ENCODE measurements at regions not wholly inside any gene's neighbourhood (a gene's known extent, or its start where the extent isn't known, plus 50 kb on each side); places are given as distances from the start of the nearest gene placed in this dataset.

DNA sequence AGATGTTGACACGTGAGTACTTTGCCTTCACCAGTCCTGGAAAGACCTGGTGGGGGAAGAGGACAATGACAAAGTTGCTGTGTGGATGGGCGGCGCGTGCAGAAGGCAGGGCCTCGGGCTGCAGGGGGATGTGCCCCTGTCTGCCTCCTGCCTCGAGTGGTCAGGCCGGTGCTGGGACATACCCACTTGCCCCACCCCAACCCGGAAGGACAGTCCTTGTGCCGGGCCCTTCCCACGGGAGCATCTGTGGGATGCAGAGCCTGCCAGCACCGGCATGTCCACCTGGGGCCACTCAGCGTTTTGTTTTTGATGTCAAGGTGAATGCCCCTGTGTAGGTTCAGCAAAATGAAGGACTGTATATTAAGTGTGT lies 60.5 kb upstream of the BHLHE23 start:
- Histone ChIP-seq H2BK15ac (ENCODE audit: low read length) (no peak overlapping the region), H3K4me1 (ENCODE audit: control insufficient read depth in 2 of 2, insufficient read depth in 1 of 2, low read depth in 1 of 2, low read length in 2 of 2) (no peaks in the 10 kb centered on the region), H2BK5ac (ENCODE audit: low read length) (no peak overlapping the region), H3K4me2 (ENCODE audit: insufficient read depth, low read length, poor library complexity, severe bottlenecking) (no peak overlapping the region), H3K79me1 (ENCODE audit: low read depth, low read length) (no peaks in the 10 kb centered on the region), H3K18ac (ENCODE audit: low read length) (peak overlapping the region; percentile 31), H3K14ac (ENCODE audit: low read length) (no peak overlapping the region), H2BK120ac (ENCODE audit: low read depth, low read length) (no peak overlapping the region), H3K27me3 (ENCODE audit: control insufficient read depth in 3 of 3, insufficient read depth in 3 of 3, low read depth in 1 of 3, low read length in 3 of 3) (peaks cover 7 to 61% (median 17%) of the 10 kb centered on the region in 3 experiments), H4K91ac (ENCODE audit: low read depth, low read length, poor library complexity) (no peak overlapping the region), H3K27ac (replicated peaks; ENCODE audit: low read length) (no peak overlapping the region), H3K23ac (ENCODE audit: low read depth, low read length, poor library complexity) (peak overlapping the region; percentile 58), H3K36me3 (replicated peaks in 1 of 2; ENCODE audit: control insufficient read depth in 2 of 2, insufficient read depth in 2 of 2, low read length in 2 of 2) (no peaks in the 10 kb centered on the region), H2BK12ac (ENCODE audit: low read length) (no peak overlapping the region), H2AK5ac (ENCODE audit: low read depth, low read length) (no peak overlapping the region), H4K8ac (ENCODE audit: low read depth, low read length) (no peak overlapping the region), H3K9ac (ENCODE audit: low read depth, low read length, poor library complexity) (no peak overlapping the region), H3K4ac (ENCODE audit: low read length) (no peak overlapping the region), H3K9me3 (replicated peaks in 1 of 2; ENCODE audit: control insufficient read depth in 2 of 2, insufficient read depth in 1 of 2, low read depth in 1 of 2, low read length in 2 of 2) (peaks cover 2 to 7% of the 10 kb centered on the region in 2 donors), H3K4me3 (ENCODE audit: low read length in 2 of 2) (no peak overlapping the region), H2AFZ (ENCODE audit: low read length) (no peak overlapping the region)
- DNase-seq (ENCODE audit: low spot score), result no peak
- no CpG with 5 or more reads among the region's 12 CpGs for WGBS, 2 donors (ENCODE audit: extremely low coverage in 2 of 2, insufficient read length in 2 of 2, insufficient replicate concordance in 1 of 2)

GRCh38 chr20:63066506-63067265 lies 59.9 kb upstream of the BHLHE23 start:
- no peak overlapping the region for H2BK120ac ChIP-seq (ENCODE audit: low read depth, low read length)

GRCh38 chr20:63065911-63066310 lies 59.1 kb upstream of the BHLHE23 start:
- Histone ChIP-seq H2AFZ (ENCODE audit: low read length) (no peak overlapping the region), H2AK5ac (ENCODE audit: low read depth, low read length) (no peak overlapping the region), H3K27me3 (ENCODE audit: control insufficient read depth in 3 of 3, insufficient read depth in 3 of 3, low read depth in 1 of 3, low read length in 3 of 3) (peaks cover 1 to 53% (median 5%) of the 10 kb centered on the region in 3 experiments), H3K4me3 (ENCODE audit: low read length in 2 of 2) (no peak overlapping the region), H3K4ac (ENCODE audit: low read length) (no peak overlapping the region), H2BK5ac (ENCODE audit: low read length) (no peak overlapping the region), H3K27ac (replicated peaks; ENCODE audit: low read length) (no peak overlapping the region), H3K14ac (ENCODE audit: low read length) (no peak overlapping the region), H4K91ac (ENCODE audit: low read depth, low read length, poor library complexity) (no peak overlapping the region), H3K18ac (ENCODE audit: low read length) (no peak overlapping the region), H2BK15ac (ENCODE audit: low read length) (no peak overlapping the region), H3K4me2 (ENCODE audit: insufficient read depth, low read length, poor library complexity, severe bottlenecking) (no peak overlapping the region), H3K23ac (ENCODE audit: low read depth, low read length, poor library complexity) (peak overlapping the region; percentile 11), H3K9me3 (replicated peaks in 1 of 2; ENCODE audit: control insufficient read depth in 2 of 2, insufficient read depth in 1 of 2, low read depth in 1 of 2, low read length in 2 of 2) (peaks cover 9% of the 10 kb centered on the region in 2 donors), H3K4me1 (ENCODE audit: control insufficient read depth in 2 of 2, insufficient read depth in 1 of 2, low read depth in 1 of 2, low read length in 2 of 2) (no peaks in the 10 kb centered on the region), H4K8ac (ENCODE audit: low read depth, low read length) (no peak overlapping the region), H3K36me3 (replicated peaks in 1 of 2; ENCODE audit: control insufficient read depth in 2 of 2, insufficient read depth in 2 of 2, low read length in 2 of 2) (no peaks in the 10 kb centered on the region), H2BK12ac (ENCODE audit: low read length) (no peak overlapping the region), H2BK120ac (ENCODE audit: low read depth, low read length) (no peak overlapping the region), H3K9ac (ENCODE audit: low read depth, low read length, poor library complexity) (no peak overlapping the region), H3K79me1 (ENCODE audit: low read depth, low read length) (no peaks in the 10 kb centered on the region)
- WGBS, 2 donors (ENCODE audit: extremely low coverage in 2 of 2, insufficient read length in 2 of 2, insufficient replicate concordance in 1 of 2), result no CpG with 5 or more reads among the region's 16 CpGs
- DNase-seq (ENCODE audit: low spot score), result no peak

More at GRCh38 chr20:63066506-63067265, 59.9 kb upstream of the BHLHE23 start:
- H2AK5ac ChIP-seq (ENCODE audit: low read depth, low read length), result no peak overlapping the region
- no peaks in the 10 kb centered on the region for H3K79me1 ChIP-seq (ENCODE audit: low read depth, low read length)
- no peak overlapping the region for H2AFZ ChIP-seq (ENCODE audit: low read length)
- H3K27ac ChIP-seq (replicated peaks; ENCODE audit: low read length), result no peak overlapping the region
- H3K9me3 ChIP-seq (replicated peaks in 1 of 2; ENCODE audit: control insufficient read depth in 2 of 2, insufficient read depth in 1 of 2, low read depth in 1 of 2, low read length in 2 of 2), result peaks cover 3 to 7% of the 10 kb centered on the region in 2 donors
- no peak for DNase-seq (ENCODE audit: low spot score)
- no peak overlapping the region for H2BK12ac ChIP-seq (ENCODE audit: low read length)
- peak overlapping the region; percentile 31 for H3K18ac ChIP-seq (ENCODE audit: low read length)
- WGBS, 2 donors (ENCODE audit: extremely low coverage in 2 of 2, insufficient read length in 2 of 2, insufficient replicate concordance in 1 of 2), result no CpG with 5 or more reads among the region's 23 CpGs
- H2BK15ac ChIP-seq (ENCODE audit: low read length), result no peak overlapping the region
- H3K4me3 ChIP-seq (ENCODE audit: low read length in 2 of 2), result no peak overlapping the region
- no peak overlapping the region for H4K91ac ChIP-seq (ENCODE audit: low read depth, low read length, poor library complexity)
- no peak overlapping the region for H4K8ac ChIP-seq (ENCODE audit: low read depth, low read length)
- no peak overlapping the region for H2BK5ac ChIP-seq (ENCODE audit: low read length)
- H3K4me2 ChIP-seq (ENCODE audit: insufficient read depth, low read length, poor library complexity, severe bottlenecking), result no peak overlapping the region
- H3K4me1 ChIP-seq (ENCODE audit: control insufficient read depth in 2 of 2, insufficient read depth in 1 of 2, low read depth in 1 of 2, low read length in 2 of 2), result no peaks in the 10 kb centered on the region
- H3K36me3 ChIP-seq (replicated peaks in 1 of 2; ENCODE audit: control insufficient read depth in 2 of 2, insufficient read depth in 2 of 2, low read length in 2 of 2), result no peaks in the 10 kb centered on the region
- H3K4ac ChIP-seq (ENCODE audit: low read length), result no peak overlapping the region
- H3K9ac ChIP-seq (ENCODE audit: low read depth, low read length, poor library complexity), result no peak overlapping the region
- H3K23ac ChIP-seq (ENCODE audit: low read depth, low read length, poor library complexity), result no peak overlapping the region
- peaks cover 6 to 60% (median 13%) of the 10 kb centered on the region in 3 experiments for H3K27me3 ChIP-seq (ENCODE audit: control insufficient read depth in 3 of 3, insufficient read depth in 3 of 3, low read depth in 1 of 3, low read length in 3 of 3)
- H3K14ac ChIP-seq (ENCODE audit: low read length), result no peak overlapping the region

GRCh38 chr20:63064745-63065711 lies 58.3 kb upstream of the BHLHE23 start:
- Histone ChIP-seq H3K18ac (ENCODE audit: low read length) (peak overlapping the region; percentile 11), H2BK120ac (ENCODE audit: low read depth, low read length) (no peak overlapping the region), H3K23ac (ENCODE audit: low read depth, low read length, poor library complexity) (peak overlapping the region; percentile 32), H2AK5ac (ENCODE audit: low read depth, low read length) (peak overlapping the region; percentile 7), H2BK15ac (ENCODE audit: low read length) (no peak overlapping the region), H3K27me3 (ENCODE audit: control insufficient read depth in 3 of 3, insufficient read depth in 3 of 3, low read depth in 1 of 3, low read length in 3 of 3) (peaks cover 0 to 46% (median 0%) of the 10 kb centered on the region in 3 experiments), H2BK12ac (ENCODE audit: low read length) (peak overlapping the region; percentile 50), H3K14ac (ENCODE audit: low read length) (no peak overlapping the region), H3K4me1 (ENCODE audit: control insufficient read depth in 2 of 2, insufficient read depth in 1 of 2, low read depth in 1 of 2, low read length in 2 of 2) (peaks cover 1 to 5% of the 10 kb centered on the region in 2 donors), H3K79me1 (ENCODE audit: low read depth, low read length) (no peaks in the 10 kb centered on the region), H2BK5ac (ENCODE audit: low read length) (no peak overlapping the region), H3K36me3 (replicated peaks in 1 of 2; ENCODE audit: control insufficient read depth in 2 of 2, insufficient read depth in 2 of 2, low read length in 2 of 2) (no peaks in the 10 kb centered on the region), H3K9me3 (replicated peaks in 1 of 2; ENCODE audit: control insufficient read depth in 2 of 2, insufficient read depth in 1 of 2, low read depth in 1 of 2, low read length in 2 of 2) (peaks cover 9% of the 10 kb centered on the region in 2 donors), H4K8ac (ENCODE audit: low read depth, low read length) (no peak overlapping the region), H3K4me3 (ENCODE audit: low read length in 2 of 2) (no peak overlapping the region), H4K91ac (ENCODE audit: low read depth, low read length, poor library complexity) (no peak overlapping the region), H3K27ac (replicated peaks; ENCODE audit: low read length) (no peak overlapping the region), H2AFZ (ENCODE audit: low read length) (no peak overlapping the region), H3K4me2 (ENCODE audit: insufficient read depth, low read length, poor library complexity, severe bottlenecking) (no peak overlapping the region), H3K4ac (ENCODE audit: low read length) (no peak overlapping the region), H3K9ac (ENCODE audit: low read depth, low read length, poor library complexity) (no peak overlapping the region)
- DNase-seq (ENCODE audit: low spot score), result no peak
- WGBS, 2 donors (ENCODE audit: extremely low coverage in 2 of 2, insufficient read length in 2 of 2, insufficient replicate concordance in 1 of 2), result no CpG with 5 or more reads among the region's 42 CpGs

Measured in neuronal stem cell (in vitro differentiated cells).